ENCODE measurements at regions not wholly inside any gene's neighbourhood (a gene's known extent, or its start where the extent isn't known, plus 50 kb on each side); places are given as distances from the start of the nearest gene placed in this dataset.

DNA sequence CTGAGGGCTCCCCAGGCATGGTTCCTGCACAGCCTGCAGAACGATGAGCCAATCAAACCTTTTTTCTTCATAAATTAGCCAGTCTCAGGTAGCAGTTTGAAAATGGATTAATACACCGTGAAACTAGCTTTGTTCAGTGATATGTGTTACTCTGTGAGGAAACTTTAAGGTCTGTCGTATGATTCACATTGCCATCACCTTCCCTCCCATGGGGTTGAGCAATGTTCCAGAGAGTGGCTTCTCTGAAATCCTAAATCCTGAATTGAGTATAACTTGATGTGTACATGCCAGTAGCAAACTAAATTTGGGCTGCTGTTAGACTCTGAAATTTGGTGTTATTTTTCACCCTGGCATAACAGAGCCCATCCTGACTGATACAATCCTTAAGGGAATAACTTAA is 866.4 kb upstream of the C9orf72 start:
- no peaks in the 10 kb centered on the region for H3K9me3 ChIP-seq (ENCODE audit: control insufficient read depth, insufficient read depth, low read depth, low read length)
- POLR2A ChIA-PET = no interaction called here
- no peaks in the 10 kb centered on the region for H3K36me3 ChIP-seq (ENCODE audit: control insufficient read depth in 2 of 2, insufficient read depth in 1 of 2, low read length in 2 of 2)
- no peak overlapping the region for H3K4me3 ChIP-seq (ENCODE audit: low read depth, low read length)
- CTCF ChIA-PET = no interaction called here
- no peaks in the 10 kb centered on the region for H3K4me1 ChIP-seq (ENCODE audit: control insufficient read depth, insufficient read depth, low read length)
- no peak overlapping the region for H3K27ac ChIP-seq (ENCODE audit: extremely low read depth, low read depth, low read length)
- TF ChIP-seq KLF9 (tag by site-specific recombination; IDR thresholded peaks at IDR 0.05; ENCODE audit: low read depth) (no peak), ZNF175 (tag by site-specific recombination; IDR thresholded peaks at IDR 0.05) (no peak), ZNF529 (tag by site-specific recombination; IDR thresholded peaks at IDR 0.05; ENCODE audit: insufficient replicate concordance) (no peak), KLF16 (tag by site-specific recombination; IDR thresholded peaks at IDR 0.05) (no peak), ZNF132 (tag by site-specific recombination; IDR thresholded peaks at IDR 0.05; ENCODE audit: borderline replicate concordance) (no peak), ZNF596 (tag by site-specific recombination; IDR thresholded peaks at IDR 0.05) (no peak), ZNF16 (tag by site-specific recombination; IDR thresholded peaks at IDR 0.05; ENCODE audit: low read depth) (no peak), ZNF76 (tag by site-specific recombination; IDR thresholded peaks at IDR 0.05; ENCODE audit: borderline replicate concordance, low read depth) (no peak), ZNF19 (tag by site-specific recombination; IDR thresholded peaks at IDR 0.05; ENCODE audit: low read depth) (no peak), ZNF792 (tag by site-specific recombination; IDR thresholded peaks at IDR 0.05) (no peak), HOXC10 (CRISPR knock-in tag; IDR thresholded peaks at IDR 0.05) (no peak), ZNF701 (tag by site-specific recombination; IDR thresholded peaks at IDR 0.05) (no peak), ZNF133 (tag by site-specific recombination; IDR thresholded peaks at IDR 0.05) (no peak), ZNF302 (tag by site-specific recombination; IDR thresholded peaks at IDR 0.05; ENCODE audit: low read depth) (no peak), ZNF121 (tag by site-specific recombination; IDR thresholded peaks at IDR 0.05) (no peak), ZNF416 (tag by site-specific recombination; IDR thresholded peaks at IDR 0.05) (no peak), GLIS2 (tag by site-specific recombination; IDR thresholded peaks at IDR 0.05) (no peak)
- TF ChIP-seq, protein P1, sequence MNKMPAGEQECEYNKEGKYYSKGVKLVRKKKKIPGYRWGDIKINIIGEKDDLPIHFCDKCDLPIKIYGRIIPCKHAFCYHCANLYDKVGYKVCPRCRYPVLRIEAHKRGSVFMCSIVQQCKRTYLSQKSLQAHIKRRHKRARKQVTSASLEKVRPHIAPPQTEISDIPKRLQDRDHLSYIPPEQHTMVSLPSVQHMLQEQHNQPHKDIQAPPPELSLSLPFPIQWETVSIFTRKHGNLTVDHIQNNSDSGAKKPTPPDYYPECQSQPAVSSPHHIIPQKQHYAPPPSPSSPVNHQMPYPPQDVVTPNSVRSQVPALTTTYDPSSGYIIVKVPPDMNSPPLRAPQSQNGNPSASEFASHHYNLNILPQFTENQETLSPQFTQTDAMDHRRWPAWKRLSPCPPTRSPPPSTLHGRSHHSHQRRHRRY (tag by site-specific recombination; IDR thresholded peaks at IDR 0.05) = no peak
- TF ChIP-seq, protein P2, sequence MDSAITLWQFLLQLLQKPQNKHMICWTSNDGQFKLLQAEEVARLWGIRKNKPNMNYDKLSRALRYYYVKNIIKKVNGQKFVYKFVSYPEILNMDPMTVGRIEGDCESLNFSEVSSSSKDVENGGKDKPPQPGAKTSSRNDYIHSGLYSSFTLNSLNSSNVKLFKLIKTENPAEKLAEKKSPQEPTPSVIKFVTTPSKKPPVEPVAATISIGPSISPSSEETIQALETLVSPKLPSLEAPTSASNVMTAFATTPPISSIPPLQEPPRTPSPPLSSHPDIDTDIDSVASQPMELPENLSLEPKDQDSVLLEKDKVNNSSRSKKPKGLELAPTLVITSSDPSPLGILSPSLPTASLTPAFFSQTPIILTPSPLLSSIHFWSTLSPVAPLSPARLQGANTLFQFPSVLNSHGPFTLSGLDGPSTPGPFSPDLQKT (IDR thresholded peaks at IDR 0.05; ENCODE audit: borderline replicate concordance, low read depth, low read length) = no peak

DNA sequence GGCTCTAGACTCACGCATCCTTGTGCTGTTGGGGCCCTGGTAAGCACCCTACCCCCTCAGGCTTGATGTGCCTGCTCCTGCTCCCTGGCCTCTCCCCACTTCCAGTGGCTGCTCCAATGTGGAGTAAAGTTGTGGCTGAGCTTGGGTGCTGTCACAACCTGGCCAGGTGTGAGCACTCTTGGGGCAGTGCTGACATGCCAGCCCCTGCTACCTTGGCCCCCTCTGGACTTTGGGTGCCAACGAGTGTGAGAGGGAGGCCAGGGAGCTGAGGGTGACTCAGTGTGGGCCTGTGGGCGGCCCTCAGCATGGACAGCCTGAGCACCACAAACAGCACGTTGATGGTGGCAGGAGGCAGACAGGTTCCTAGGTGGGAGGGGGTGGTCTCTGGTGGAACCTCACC is 870.2 kb upstream of the C9orf72 start:
- ChIA-PET CTCF (interaction anchor here (0.7 kb wide), 1 partner anchor 371 kb away, joined by 3 read pairs; no protein-coding TSS in a partner anchor), POLR2A (no interaction called here)
- Histone ChIP-seq H3K9me3 (ENCODE audit: control insufficient read depth, insufficient read depth, low read depth, low read length) (no peaks in the 10 kb centered on the region), H3K27ac (ENCODE audit: extremely low read depth, low read depth, low read length) (no peak overlapping the region), H3K4me1 (ENCODE audit: control insufficient read depth, insufficient read depth, low read length) (no peaks in the 10 kb centered on the region), H3K4me3 (ENCODE audit: low read depth, low read length) (no peak overlapping the region), H3K36me3 (ENCODE audit: control insufficient read depth in 2 of 2, insufficient read depth in 1 of 2, low read length in 2 of 2) (no peaks in the 10 kb centered on the region)
- no peak for TF ChIP-seq ZNF416 (tag by site-specific recombination; IDR thresholded peaks at IDR 0.05)
- TF ChIP-seq ZNF404 (tag by site-specific recombination; IDR thresholded peaks at IDR 0.05) = no peak
- no peak for TF ChIP-seq ZNF768 (tag by site-specific recombination; IDR thresholded peaks at IDR 0.05)
- TF ChIP-seq, protein P3, sequence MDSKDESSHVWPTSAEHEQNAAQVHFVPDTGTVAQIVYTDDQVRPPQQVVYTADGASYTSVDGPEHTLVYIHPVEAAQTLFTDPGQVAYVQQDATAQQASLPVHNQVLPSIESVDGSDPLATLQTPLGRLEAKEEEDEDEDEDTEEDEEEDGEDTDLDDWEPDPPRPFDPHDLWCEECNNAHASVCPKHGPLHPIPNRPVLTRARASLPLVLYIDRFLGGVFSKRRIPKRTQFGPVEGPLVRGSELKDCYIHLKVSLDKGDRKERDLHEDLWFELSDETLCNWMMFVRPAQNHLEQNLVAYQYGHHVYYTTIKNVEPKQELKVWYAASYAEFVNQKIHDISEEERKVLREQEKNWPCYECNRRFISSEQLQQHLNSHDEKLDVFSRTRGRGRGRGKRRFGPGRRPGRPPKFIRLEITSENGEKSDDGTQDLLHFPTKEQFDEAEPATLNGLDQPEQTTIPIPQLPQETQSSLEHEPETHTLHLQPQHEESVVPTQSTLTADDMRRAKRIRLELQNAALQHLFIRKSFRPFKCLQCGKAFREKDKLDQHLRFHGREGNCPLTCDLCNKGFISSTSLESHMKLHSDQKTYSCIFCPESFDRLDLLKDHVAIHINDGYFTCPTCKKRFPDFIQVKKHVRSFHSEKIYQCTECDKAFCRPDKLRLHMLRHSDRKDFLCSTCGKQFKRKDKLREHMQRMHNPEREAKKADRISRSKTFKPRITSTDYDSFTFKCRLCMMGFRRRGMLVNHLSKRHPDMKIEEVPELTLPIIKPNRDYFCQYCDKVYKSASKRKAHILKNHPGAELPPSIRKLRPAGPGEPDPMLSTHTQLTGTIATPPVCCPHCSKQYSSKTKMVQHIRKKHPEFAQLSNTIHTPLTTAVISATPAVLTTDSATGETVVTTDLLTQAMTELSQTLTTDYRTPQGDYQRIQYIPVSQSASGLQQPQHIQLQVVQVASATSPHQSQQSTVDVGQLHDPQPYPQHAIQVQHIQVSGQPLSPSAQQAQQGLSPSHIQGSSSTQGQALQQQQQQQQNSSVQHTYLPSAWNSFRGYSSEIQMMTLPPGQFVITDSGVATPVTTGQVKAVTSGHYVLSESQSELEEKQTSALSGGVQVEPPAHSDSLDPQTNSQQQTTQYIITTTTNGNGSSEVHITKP (tag by site-specific recombination; IDR thresholded peaks at IDR 0.05) = no peak
- no peak for TF ChIP-seq ZNF544 (tag by site-specific recombination; IDR thresholded peaks at IDR 0.05)
- TF ChIP-seq ZNF354C (tag by site-specific recombination; IDR thresholded peaks at IDR 0.05; ENCODE audit: borderline replicate concordance, low read depth) = no peak
- no peak for TF ChIP-seq ZNF707 (tag by site-specific recombination; IDR thresholded peaks at IDR 0.05)
- TF ChIP-seq TRIM28 (IDR thresholded peaks at IDR 0.05; ENCODE audit: borderline replicate concordance, low read length) = no peak
- TF ChIP-seq, protein P1 (tag by site-specific recombination; IDR thresholded peaks at IDR 0.05) = no peak
- TF ChIP-seq ZNF175 (tag by site-specific recombination; IDR thresholded peaks at IDR 0.05) = no peak
- TF ChIP-seq ZXDB (tag by site-specific recombination; IDR thresholded peaks at IDR 0.05) = no peak
- TF ChIP-seq ZNF221 (tag by site-specific recombination; IDR thresholded peaks at IDR 0.05; ENCODE audit: borderline replicate concordance) = no peak
- TF ChIP-seq ZNF16 (tag by site-specific recombination; IDR thresholded peaks at IDR 0.05; ENCODE audit: low read depth) = no peak
- TF ChIP-seq ZNF133 (tag by site-specific recombination; IDR thresholded peaks at IDR 0.05) = no peak
- no peak for TF ChIP-seq EGR2 (tag by site-specific recombination; IDR thresholded peaks at IDR 0.05; ENCODE audit: low read depth)
- no peak for TF ChIP-seq ZNF560 (tag by site-specific recombination; IDR thresholded peaks at IDR 0.05; ENCODE audit: borderline replicate concordance)
- no peak for TF ChIP-seq ZNF248 (tag by site-specific recombination; IDR thresholded peaks at IDR 0.05)

Measured in HEK293 (cell line).